Ureter (tissue), 1 donor: ENCODE measurements at regions not wholly inside any gene's neighbourhood (a gene's known extent, or its start where the extent isn't known, plus 50 kb on each side); places are given as distances from the start of the nearest gene placed in this dataset.
"Not testable (repeated sequence)": the region's sequence is repeated elsewhere in the genome, so short reads cannot be mapped to it uniquely, and the experiment has no call there.

Experiments used
- DNase-seq: peaks from one replicate; pipeline ENCODE4 v3.0.0-alpha.2; 2020; ENCODE audit warnings: low spot score
- donor health status: DM: yes; HTN: yes; CAD: no.

- DNase-seq: no peak
Observed at GRCh38 chr21:17738176-17738953, 80.8 kb downstream of the C21orf91 start.

DNA sequence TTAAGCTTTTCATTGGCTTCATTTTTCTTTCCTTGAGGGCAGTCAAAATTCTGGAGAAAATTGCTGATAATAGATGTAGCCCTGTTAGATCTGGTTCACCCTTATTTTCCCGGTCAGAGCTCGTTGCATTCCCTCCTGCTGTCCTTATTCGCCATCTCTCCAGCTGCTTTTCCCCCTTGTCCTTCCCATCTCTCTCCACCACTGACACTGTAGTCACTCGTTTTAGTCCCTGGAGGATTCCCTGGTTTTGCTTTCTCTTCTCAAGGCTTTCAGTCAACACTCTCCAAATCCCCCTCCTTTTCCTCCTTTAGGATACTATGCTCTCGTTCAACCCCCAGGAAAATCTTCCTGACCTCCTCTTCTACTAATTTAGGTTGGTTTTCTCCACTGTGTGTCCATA lies 83.1 kb downstream of the C21orf91 start:
- no peak for DNase-seq

GRCh38 chr21:17733209-17733608 lies 85.9 kb downstream of the C21orf91 start:
- DNase-seq: no peak

- DNase-seq: no peak
Observed at GRCh38 chr21:17732306-17732705, 86.8 kb downstream of the C21orf91 start.

GRCh38 chr21:17731554-17731953 lies 87.6 kb downstream of the C21orf91 start:
- no peak for DNase-seq

- no peak for DNase-seq
Observed at GRCh38 chr21:17730782-17731181, 88.4 kb downstream of the C21orf91 start.

GRCh38 chr21:17729455-17729854 lies 89.7 kb downstream of the C21orf91 start:
- DNase-seq: no peak

GRCh38 chr21:17727361-17727760 lies 91.8 kb downstream of the C21orf91 start:
- no peak for DNase-seq

GRCh38 chr21:17726047-17726829 lies 92.9 kb downstream of the C21orf91 start:
- no peak for DNase-seq

DNA sequence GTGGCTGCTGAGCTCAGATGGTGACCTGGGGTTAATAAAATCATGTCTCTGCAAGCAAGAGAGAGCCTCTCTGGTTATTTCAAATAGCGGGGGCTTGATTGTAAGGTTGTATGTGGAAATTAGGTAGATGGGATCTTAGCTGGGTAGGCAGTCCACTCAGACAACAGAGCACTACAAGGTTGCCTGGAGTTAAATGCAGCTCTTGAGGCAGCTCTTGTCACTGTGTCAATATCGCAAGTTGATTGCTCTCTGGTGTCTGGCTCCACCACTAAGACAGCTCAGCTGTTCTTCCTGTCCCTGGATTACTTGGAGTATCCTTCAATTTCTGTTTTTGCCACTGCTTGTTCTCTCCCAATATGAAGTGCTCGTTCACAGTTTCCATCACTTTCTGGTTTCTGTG lies 93.8 kb downstream of the C21orf91 start:
- no peak for DNase-seq

GRCh38 chr21:17712887-17713286 lies 100.2 kb upstream of the BTG3 start:
- DNase-seq: no peak

DNA sequence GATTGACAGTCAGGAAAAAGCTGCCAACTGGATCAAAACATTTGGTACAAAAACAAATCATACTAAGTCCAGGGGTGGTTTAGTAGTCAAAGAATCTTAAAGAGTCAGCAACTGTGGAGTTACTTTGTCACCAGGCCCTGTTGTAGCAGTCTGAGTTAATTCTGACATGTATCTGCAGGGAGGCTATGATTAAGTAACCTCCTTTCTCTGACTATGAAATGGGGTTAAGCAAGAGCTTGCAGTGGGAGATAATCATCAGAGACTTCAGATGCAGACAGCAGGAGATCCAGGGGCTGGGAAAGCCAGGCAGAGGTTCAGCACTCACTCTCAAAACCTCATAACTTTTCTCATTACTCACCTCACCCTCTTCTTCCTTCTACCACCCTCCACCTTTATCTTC lies 99.2 kb upstream of the BTG3 start:
- no peak for DNase-seq

DNA sequence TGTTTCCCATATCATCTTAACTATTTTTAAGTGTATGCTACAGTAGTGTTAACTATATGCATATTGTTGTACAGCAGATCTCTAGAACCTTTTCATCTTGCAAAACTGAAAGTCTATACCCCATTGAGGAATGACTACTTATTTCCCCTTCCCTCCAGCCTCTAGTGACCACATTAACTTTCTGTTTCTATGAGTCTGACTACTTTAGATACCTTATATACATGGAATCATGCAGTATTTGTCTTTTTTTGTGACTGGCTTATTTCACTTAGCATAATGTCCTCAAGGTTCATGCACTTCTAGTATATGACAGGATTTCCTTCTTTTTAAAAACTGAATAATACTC lies 96.5 kb upstream of the BTG3 start:
- no peak for DNase-seq

DNA sequence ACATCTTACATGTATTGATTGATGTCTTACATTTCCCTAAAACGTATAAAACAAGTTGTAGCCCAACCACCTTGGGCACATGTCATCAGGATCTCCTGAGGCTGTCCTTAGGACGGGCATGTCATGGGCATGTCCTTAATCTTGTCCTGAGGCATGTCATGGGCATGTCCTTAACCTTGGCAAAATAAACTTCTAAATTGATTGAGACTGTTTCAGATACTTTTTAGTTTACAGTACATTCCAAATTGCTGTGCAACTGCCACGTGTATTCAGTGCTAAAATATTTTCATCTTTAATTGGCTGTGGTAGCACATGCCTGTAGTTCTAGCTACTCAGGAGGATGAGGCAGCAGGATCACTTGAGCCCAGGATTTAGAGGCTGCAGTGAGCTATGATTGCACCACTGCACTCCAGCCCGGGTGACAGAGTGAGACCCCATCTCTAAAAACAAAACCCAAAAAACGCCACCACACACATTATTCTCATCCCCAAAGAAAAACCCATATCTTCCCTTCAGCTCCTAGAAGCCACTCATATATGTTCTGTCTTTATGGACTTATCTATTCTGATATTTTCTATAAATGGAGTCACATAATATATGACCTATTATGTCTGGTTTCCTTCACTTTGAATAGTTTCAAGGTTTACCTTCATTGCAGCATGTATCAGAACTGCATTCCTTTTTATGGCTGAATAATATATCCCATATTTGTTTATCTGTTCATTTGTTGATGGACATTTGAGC lies 96.0 kb upstream of the BTG3 start:
- no peak for DNase-seq

- no peak for DNase-seq
Observed at GRCh38 chr21:17699524-17700189, 87.0 kb upstream of the BTG3 start.

GRCh38 chr21:17697473-17697872 lies 84.8 kb upstream of the BTG3 start:
- no peak for DNase-seq

- not testable (repeated sequence) for DNase-seq
Observed at GRCh38 chr21:17694416-17694815, 81.7 kb upstream of the BTG3 start.

GRCh38 chr21:17693801-17694200 lies 81.1 kb upstream of the BTG3 start:
- no peak for DNase-seq

DNA sequence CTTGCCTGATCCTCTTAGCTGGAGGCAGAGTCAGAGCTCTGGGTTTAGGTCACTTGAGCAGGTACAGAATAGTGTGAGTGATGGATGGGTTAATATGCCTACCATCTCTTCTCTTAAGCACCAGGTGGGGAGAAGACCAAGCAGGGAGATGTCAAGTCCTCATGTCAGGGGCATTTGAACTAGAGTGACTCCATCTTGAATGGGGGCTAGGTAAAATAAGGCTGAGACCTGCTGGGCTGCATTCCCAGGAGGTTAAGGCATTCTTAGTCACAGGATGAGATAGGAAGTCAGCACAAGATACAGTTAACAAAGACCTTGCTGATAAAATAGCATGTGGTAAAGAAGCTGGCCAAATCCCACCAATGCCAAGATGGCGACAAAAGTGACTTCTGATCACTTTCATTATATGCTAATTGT lies 77.4 kb upstream of the BTG3 start:
- DNase-seq: no peak

GRCh38 chr21:17688912-17689874 lies 76.5 kb upstream of the BTG3 start:
- DNase-seq: peak; percentile 82

GRCh38 chr21:17682924-17683323 lies 70.2 kb upstream of the BTG3 start:
- no peak for DNase-seq
